Neural progenitor cell (in vitro differentiated cells): ENCODE measurements at regions not wholly inside any gene's neighbourhood (a gene's known extent, or its start where the extent isn't known, plus 50 kb on each side); places are given as distances from the start of the nearest gene placed in this dataset.

Source experiments
- EZH2 ChIP-seq: fragments of 200-600 bp; sonication (generic); IDR thresholded peaks from 2 replicates; pipeline ENCODE4 v1.6.1; 2017; ENCODE audit warnings: antibody characterized with exemption, mild to moderate bottlenecking, moderate library complexity
- TF ChIP-seq, protein P1 (sequence below): fragments of 200-600 bp; sonication (generic); IDR thresholded peaks from 2 replicates; pipeline ENCODE4 v1.5.1; 2017; ENCODE audit warnings: antibody characterized with exemption, mild to moderate bottlenecking

DNA sequence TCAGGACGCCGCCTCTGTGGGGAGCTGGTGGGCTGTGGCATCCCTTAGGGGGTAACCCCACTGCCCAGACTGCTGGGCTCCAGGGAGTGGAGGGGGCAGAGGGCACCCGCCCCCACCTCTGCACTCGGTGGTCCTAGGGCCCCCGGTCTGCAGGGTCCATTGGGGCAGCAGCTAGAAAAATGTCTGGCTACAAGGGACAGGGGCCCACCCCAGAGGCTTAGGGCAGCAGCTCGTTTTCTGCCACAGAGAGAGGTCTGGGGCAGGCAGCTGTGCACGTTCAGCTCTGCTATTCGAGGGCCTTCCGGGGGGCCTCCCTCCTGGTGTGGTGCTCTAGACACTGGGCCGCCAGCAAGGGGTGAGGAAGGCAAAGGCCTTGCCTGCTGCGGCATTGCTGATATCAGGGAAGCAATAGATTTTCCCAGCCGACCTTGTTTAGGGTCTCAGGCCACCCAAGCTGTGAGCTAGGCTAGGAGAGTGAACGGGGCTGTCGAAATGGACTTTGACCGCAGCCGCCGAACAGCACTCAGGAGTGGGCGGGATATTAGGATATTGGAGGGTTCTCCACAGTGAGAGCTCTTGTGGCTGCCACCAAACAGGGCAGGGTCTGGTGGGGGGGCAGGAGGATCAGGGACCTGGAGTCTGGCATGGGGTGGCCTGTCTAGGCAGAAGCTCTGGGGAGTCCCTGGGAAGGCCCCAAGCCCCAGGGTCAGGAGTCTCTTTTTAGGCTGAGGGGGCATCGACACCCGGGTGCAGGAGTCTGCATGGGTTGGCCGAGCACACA is 61.4 kb upstream of the KLF13 start:
- TF ChIP-seq, protein P1, sequence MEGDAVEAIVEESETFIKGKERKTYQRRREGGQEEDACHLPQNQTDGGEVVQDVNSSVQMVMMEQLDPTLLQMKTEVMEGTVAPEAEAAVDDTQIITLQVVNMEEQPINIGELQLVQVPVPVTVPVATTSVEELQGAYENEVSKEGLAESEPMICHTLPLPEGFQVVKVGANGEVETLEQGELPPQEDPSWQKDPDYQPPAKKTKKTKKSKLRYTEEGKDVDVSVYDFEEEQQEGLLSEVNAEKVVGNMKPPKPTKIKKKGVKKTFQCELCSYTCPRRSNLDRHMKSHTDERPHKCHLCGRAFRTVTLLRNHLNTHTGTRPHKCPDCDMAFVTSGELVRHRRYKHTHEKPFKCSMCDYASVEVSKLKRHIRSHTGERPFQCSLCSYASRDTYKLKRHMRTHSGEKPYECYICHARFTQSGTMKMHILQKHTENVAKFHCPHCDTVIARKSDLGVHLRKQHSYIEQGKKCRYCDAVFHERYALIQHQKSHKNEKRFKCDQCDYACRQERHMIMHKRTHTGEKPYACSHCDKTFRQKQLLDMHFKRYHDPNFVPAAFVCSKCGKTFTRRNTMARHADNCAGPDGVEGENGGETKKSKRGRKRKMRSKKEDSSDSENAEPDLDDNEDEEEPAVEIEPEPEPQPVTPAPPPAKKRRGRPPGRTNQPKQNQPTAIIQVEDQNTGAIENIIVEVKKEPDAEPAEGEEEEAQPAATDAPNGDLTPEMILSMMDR: no peak
- TF ChIP-seq EZH2: no peak
